ENCODE measurements at regions not wholly inside any gene's neighbourhood (a gene's known extent, or its start where the extent isn't known, plus 50 kb on each side); places are given as distances from the start of the nearest gene placed in this dataset.

- Histone ChIP-seq H3K9me3 (no peaks in the 10 kb centered on the region), H3K27me3 (replicated peaks; ENCODE audit: insufficient read depth) (no peaks in the 10 kb centered on the region), H3K4me3 (no peak overlapping the region), H3K36me3 (no peaks in the 10 kb centered on the region), H3K4me1 (ENCODE audit: control insufficient read depth in 1 of 2, low read depth in 2 of 2) (no peaks in the 10 kb centered on the region), H3K27ac (no peak overlapping the region)
- ATAC-seq (ENCODE audit: insufficient number of reproducible peaks, low FRiP score, low read depth) (no peak), DNase-seq (ENCODE audit: low spot score) (no peak)
- no peak for TF ChIP-seq CTCF (IDR thresholded peaks at IDR 0.05)
These were observed 264.0 kb downstream of the ETS1 start for GRCh38 chr11:128323381-128323780.

GRCh38 chr11:128318856-128319474 is 268.4 kb downstream of the ETS1 start:
- no peaks in the 10 kb centered on the region for H3K9me3 ChIP-seq
- H3K27ac ChIP-seq = no peak overlapping the region
- ATAC-seq (ENCODE audit: insufficient number of reproducible peaks, low FRiP score, low read depth) (no peak), DNase-seq (ENCODE audit: low spot score) (no peak)
- H3K4me3 ChIP-seq = no peak overlapping the region
- TF ChIP-seq CTCF (IDR thresholded peaks at IDR 0.05) = no peak
- no peaks in the 10 kb centered on the region for H3K36me3 ChIP-seq
- no peaks in the 10 kb centered on the region for H3K27me3 ChIP-seq (replicated peaks; ENCODE audit: insufficient read depth)
- H3K4me1 ChIP-seq (ENCODE audit: control insufficient read depth in 1 of 2, low read depth in 2 of 2) = no peaks in the 10 kb centered on the region

- ATAC-seq (ENCODE audit: insufficient number of reproducible peaks, low FRiP score, low read depth) = no peak
- no peak for TF ChIP-seq CTCF (IDR thresholded peaks at IDR 0.05)
- H3K27me3 ChIP-seq (replicated peaks; ENCODE audit: insufficient read depth) = no peaks in the 10 kb centered on the region
These were observed 270.7 kb downstream of the ETS1 start for GRCh38 chr11:128316541-128317227.

GRCh38 chr11:128315933-128316332 is 271.4 kb downstream of the ETS1 start:
- no peak for TF ChIP-seq CTCF (IDR thresholded peaks at IDR 0.05)
- Histone ChIP-seq H3K36me3 (no peaks in the 10 kb centered on the region), H3K27me3 (replicated peaks; ENCODE audit: insufficient read depth) (no peaks in the 10 kb centered on the region), H3K9me3 (no peaks in the 10 kb centered on the region), H3K4me3 (no peak overlapping the region), H3K4me1 (ENCODE audit: control insufficient read depth in 1 of 2, low read depth in 2 of 2) (no peaks in the 10 kb centered on the region), H3K27ac (no peak overlapping the region)
- ATAC-seq (ENCODE audit: insufficient number of reproducible peaks, low FRiP score, low read depth) (no peak), DNase-seq (ENCODE audit: low spot score) (no peak)

More at GRCh38 chr11:128316541-128317227, 270.7 kb downstream of the ETS1 start:
- Histone ChIP-seq H3K4me1 (ENCODE audit: control insufficient read depth in 1 of 2, low read depth in 2 of 2) (no peaks in the 10 kb centered on the region), H3K27ac (no peak overlapping the region), H3K4me3 (no peak overlapping the region), H3K9me3 (no peaks in the 10 kb centered on the region), H3K36me3 (no peaks in the 10 kb centered on the region)
- no peak for DNase-seq (ENCODE audit: low spot score)

- Histone ChIP-seq H3K27ac (no peak overlapping the region), H3K4me3 (no peak overlapping the region), H3K27me3 (replicated peaks; ENCODE audit: insufficient read depth) (no peaks in the 10 kb centered on the region), H3K4me1 (ENCODE audit: control insufficient read depth in 1 of 2, low read depth in 2 of 2) (no peaks in the 10 kb centered on the region), H3K9me3 (no peaks in the 10 kb centered on the region), H3K36me3 (no peaks in the 10 kb centered on the region)
- no peak for DNase-seq (ENCODE audit: low spot score)
- ATAC-seq (ENCODE audit: insufficient number of reproducible peaks, low FRiP score, low read depth) = no peak
- no peak for TF ChIP-seq CTCF (IDR thresholded peaks at IDR 0.05)
These were observed 273.4 kb downstream of the ETS1 start for GRCh38 chr11:128313931-128314330.
